HFF-Myc (cell line): ENCODE measurements at regions not wholly inside any gene's neighbourhood (a gene's known extent, or its start where the extent isn't known, plus 50 kb on each side); places are given as distances from the start of the nearest gene placed in this dataset.

ENCODE experiments used
- DNase-seq: peaks from one replicate; pipeline ENCODE4 v3.0.0-alpha.2; 2011; ENCODE audit warnings: low read depth; ENCODE audit errors: extremely low read depth
- H3K4me3 ChIP-seq: replicated peaks from 2 replicates; pipeline ENCODE4 v1.5.1; 2011; ENCODE audit warnings: low read depth, mild to moderate bottlenecking, control low read depth, low read length
- TF ChIP-seq, protein P1 (sequence below): IDR thresholded peaks from 2 replicates; pipeline ENCODE4 v1.5.1; 2012; ENCODE audit warnings: mild to moderate bottlenecking, low read depth, low read length, control low read depth; ENCODE audit errors: missing control alignments

GRCh38 chr2:120905298-120905697 is 169.6 kb downstream of the GLI2 start:
- DNase-seq = no peak
- TF ChIP-seq, protein P1, sequence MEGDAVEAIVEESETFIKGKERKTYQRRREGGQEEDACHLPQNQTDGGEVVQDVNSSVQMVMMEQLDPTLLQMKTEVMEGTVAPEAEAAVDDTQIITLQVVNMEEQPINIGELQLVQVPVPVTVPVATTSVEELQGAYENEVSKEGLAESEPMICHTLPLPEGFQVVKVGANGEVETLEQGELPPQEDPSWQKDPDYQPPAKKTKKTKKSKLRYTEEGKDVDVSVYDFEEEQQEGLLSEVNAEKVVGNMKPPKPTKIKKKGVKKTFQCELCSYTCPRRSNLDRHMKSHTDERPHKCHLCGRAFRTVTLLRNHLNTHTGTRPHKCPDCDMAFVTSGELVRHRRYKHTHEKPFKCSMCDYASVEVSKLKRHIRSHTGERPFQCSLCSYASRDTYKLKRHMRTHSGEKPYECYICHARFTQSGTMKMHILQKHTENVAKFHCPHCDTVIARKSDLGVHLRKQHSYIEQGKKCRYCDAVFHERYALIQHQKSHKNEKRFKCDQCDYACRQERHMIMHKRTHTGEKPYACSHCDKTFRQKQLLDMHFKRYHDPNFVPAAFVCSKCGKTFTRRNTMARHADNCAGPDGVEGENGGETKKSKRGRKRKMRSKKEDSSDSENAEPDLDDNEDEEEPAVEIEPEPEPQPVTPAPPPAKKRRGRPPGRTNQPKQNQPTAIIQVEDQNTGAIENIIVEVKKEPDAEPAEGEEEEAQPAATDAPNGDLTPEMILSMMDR = no peak
- no peak overlapping the region for H3K4me3 ChIP-seq

DNA sequence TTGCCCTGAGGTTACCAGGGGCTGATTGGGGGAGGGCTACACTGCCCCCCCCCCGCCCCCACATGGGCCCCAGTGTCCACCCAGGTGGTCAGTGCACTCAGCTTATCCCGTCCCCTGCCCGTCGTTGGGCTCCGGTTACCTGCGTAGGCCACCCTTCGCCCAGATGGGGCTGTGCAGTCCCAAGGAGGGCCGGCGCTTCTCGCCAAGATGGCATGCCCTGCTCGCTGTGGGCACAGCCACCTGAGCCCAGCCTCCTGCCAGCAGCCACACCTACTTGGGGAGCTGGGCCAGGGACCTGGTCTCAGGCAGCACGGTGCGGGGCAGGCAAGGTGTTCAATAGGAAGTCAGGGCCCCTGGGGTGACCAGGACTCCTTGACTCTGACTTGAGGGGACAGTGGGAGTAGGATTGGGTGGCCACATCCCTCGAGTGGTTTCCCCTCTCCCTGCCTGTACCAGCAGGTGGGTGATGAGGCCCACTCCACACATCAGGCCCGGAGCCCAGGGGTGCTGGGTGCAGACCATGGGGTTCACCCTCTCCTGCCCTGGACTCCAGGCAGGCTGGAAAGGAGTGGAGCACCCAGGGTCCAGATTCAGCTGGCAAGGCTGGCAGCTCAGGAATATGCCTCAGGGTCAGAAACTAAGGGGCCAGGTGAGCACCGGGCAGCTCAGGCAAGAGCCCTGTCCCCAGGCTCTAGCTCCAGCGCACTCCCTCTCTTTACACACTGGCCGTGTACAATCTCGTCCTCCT is 170.3 kb downstream of the GLI2 start:
- DNase-seq = no peak
- no peak overlapping the region for H3K4me3 ChIP-seq
- TF ChIP-seq, protein P1 = no peak

DNA sequence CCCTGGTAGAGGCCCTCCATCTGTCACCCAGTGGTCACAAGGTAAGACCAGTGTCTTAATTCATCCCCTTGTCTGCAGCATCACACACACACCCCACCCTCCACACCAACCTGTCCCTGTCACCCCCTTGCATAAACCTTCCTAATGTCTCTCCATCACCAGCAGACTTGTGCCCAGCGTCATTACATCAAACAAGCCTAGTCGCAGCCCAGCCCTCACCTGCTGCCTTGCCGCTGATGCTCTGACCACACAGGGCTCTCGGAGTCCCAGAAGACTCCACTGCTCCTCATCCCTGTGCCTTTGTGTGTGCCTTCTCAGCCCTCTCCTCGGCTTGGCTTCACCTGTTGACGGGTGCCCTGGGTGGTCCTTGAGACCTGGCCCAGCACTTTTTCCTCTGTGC is 171.2 kb downstream of the GLI2 start:
- no peak for DNase-seq
- TF ChIP-seq, protein P1 = no peak
- H3K4me3 ChIP-seq = no peak overlapping the region

DNA sequence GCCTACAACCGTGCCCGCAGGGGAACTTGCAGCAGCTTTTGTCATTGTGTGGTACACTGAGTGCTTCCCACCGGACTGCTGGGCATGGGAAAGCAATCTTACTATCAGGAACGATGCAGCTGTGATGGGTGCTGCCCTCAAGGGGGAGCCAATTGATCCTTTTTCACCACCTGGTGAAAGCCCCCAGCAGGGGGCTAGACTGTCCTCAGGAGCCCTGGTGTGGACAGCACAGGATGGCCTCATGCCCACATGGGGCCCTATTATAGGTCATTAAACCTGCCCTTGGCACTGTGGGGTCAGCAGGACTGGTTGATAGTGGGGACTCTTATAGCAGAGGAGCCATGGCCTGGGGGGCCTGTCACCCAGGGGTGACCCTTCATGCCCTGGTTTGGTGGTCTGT is 172.2 kb downstream of the GLI2 start:
- no peak overlapping the region for H3K4me3 ChIP-seq
- TF ChIP-seq, protein P1 = no peak
- DNase-seq = no peak

DNA sequence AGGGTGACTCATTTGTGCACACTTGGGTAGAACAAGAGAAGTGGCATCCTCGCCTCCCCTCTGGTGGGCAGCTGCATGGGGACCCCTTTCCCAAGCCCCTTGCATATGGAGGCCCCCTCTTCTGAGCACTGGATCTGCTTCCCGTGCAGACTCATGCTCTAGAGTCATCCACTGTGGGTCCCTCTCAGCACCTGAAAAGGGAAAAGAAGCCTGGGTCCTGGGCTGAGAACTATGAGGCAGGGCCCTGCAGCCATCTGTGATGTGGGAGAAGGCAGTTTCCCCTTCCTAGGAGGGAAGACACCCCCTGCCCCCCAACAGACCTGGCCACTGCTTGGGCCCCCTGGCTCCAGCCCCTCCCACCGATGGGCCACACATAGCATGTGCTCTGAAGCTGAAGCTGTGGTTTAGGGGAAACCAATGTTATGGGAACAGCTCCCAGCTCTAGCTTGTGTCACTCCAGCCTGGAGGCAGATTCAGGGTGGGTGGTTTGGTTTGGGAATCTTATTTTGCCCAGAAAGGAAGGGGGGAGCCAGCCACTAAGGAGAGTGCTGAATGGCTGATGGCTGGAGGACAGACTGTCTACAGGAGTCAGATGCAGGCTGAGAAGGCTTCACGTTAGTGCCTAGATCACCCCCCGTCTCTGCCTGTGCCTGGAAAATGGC is 172.8 kb downstream of the GLI2 start:
- no peak for DNase-seq
- TF ChIP-seq, protein P1 = no peak
- no peak overlapping the region for H3K4me3 ChIP-seq

GRCh38 chr2:120909102-120909501 is 173.4 kb downstream of the GLI2 start:
- no peak for DNase-seq
- H3K4me3 ChIP-seq = no peak overlapping the region
- TF ChIP-seq, protein P1 = no peak
